Keratinocyte (primary cell): ENCODE measurements at regions not wholly inside any gene's neighbourhood (a gene's known extent, or its start where the extent isn't known, plus 50 kb on each side); places are given as distances from the start of the nearest gene placed in this dataset.

Experiments
- EZH2 ChIP-seq: IDR thresholded peaks from one replicate; pipeline ENCODE4 v1.6.1; 2012; ENCODE audit warnings: inconsistent platforms, mild to moderate bottlenecking, low read length, moderate library complexity
- TF ChIP-seq, protein P1 (sequence below), 3 experiments: IDR thresholded peaks in 1 of 3; conservative IDR thresholded peaks in 1 of 3; optimal IDR thresholded peaks in 1 of 3; 2 replicates in 2 of 3; 3 replicates in 1 of 3; pipeline versions ENCODE3 to v1.5.1; 2011; ENCODE audit warnings: low read length in 3 of 3, mild to moderate bottlenecking in 3 of 3, moderate library complexity in 2 of 3, control low read depth in 1 of 3, inconsistent platforms in 1 of 3; ENCODE audit not compliant: insufficient read depth in 2 of 3; ENCODE audit errors: extremely low read depth in 1 of 3

DNA sequence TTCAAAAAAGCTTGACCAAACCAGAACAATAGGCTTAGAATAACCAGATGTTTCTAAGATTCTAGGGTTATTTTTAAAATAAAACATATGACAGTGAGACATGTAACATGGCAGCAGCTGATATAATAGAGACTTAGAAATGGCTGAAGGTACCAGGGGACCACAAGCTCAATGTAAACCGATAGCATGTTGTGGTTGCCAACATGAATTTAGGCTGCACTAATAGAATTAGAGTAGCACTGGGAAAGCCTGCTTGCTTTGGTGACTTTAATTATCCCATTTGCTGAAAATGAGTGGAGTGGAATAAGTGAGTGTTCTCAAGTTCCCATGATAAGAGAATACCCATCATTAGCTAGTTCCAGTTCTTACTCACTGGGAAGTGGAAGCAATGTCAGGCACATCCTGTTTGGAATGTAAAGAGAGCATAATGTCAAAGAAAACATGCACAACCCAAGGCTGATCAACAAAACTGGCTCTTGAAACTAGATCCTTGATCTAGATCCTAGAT is 621.2 kb upstream of the CDH5 start:
- TF ChIP-seq, protein P1, sequence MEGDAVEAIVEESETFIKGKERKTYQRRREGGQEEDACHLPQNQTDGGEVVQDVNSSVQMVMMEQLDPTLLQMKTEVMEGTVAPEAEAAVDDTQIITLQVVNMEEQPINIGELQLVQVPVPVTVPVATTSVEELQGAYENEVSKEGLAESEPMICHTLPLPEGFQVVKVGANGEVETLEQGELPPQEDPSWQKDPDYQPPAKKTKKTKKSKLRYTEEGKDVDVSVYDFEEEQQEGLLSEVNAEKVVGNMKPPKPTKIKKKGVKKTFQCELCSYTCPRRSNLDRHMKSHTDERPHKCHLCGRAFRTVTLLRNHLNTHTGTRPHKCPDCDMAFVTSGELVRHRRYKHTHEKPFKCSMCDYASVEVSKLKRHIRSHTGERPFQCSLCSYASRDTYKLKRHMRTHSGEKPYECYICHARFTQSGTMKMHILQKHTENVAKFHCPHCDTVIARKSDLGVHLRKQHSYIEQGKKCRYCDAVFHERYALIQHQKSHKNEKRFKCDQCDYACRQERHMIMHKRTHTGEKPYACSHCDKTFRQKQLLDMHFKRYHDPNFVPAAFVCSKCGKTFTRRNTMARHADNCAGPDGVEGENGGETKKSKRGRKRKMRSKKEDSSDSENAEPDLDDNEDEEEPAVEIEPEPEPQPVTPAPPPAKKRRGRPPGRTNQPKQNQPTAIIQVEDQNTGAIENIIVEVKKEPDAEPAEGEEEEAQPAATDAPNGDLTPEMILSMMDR (optimal IDR thresholded peaks at IDR 0.05 in 1 of 3, IDR thresholded peaks at IDR 0.05 in 1 of 3, conservative IDR thresholded peaks at IDR 0.05 in 1 of 3; ENCODE audit: extremely low read depth in 1 of 3, insufficient read depth in 2 of 3, low read length in 3 of 3) = no peak
- no peak for TF ChIP-seq EZH2
